ENCODE measurements at regions not wholly inside any gene's neighbourhood (a gene's known extent, or its start where the extent isn't known, plus 50 kb on each side); places are given as distances from the start of the nearest gene placed in this dataset.

DNA sequence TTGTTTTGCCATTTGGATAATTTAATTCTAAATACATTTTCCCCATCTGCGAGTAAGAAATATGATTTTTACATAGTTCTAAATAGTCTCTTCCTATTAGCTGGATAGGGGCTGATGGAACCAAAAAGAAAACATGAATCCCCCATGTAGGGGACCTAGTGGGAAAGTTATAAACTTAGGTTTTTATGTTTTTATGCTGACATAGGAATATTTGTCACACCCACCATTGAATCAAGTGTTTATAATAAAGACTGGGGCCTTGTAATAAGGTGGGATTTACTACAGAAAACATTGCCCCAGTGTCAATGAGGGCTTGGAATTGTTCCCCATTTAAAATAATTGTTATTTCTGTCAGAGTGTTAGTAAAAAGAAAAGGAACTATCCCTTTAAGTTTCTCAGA is 2506.6 kb downstream of the PCDH7 start:
- Histone ChIP-seq H3K27me3 (no peaks in the 10 kb centered on the region), H3K27ac (no peak overlapping the region), H3K36me3 (no peaks in the 10 kb centered on the region), H3K4me1 (ENCODE audit: low read depth) (no peaks in the 10 kb centered on the region), H3K4me3 (no peak overlapping the region), H3K9me3 (ENCODE audit: low read depth) (no peaks in the 10 kb centered on the region)
- TF ChIP-seq, protein P1, sequence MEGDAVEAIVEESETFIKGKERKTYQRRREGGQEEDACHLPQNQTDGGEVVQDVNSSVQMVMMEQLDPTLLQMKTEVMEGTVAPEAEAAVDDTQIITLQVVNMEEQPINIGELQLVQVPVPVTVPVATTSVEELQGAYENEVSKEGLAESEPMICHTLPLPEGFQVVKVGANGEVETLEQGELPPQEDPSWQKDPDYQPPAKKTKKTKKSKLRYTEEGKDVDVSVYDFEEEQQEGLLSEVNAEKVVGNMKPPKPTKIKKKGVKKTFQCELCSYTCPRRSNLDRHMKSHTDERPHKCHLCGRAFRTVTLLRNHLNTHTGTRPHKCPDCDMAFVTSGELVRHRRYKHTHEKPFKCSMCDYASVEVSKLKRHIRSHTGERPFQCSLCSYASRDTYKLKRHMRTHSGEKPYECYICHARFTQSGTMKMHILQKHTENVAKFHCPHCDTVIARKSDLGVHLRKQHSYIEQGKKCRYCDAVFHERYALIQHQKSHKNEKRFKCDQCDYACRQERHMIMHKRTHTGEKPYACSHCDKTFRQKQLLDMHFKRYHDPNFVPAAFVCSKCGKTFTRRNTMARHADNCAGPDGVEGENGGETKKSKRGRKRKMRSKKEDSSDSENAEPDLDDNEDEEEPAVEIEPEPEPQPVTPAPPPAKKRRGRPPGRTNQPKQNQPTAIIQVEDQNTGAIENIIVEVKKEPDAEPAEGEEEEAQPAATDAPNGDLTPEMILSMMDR (IDR thresholded peaks at IDR 0.05; ENCODE audit: low read depth, low read length): no peak
- no peak for DNase-seq (ENCODE audit: low read depth in 1 of 2, low spot score in 1 of 2)

DNA sequence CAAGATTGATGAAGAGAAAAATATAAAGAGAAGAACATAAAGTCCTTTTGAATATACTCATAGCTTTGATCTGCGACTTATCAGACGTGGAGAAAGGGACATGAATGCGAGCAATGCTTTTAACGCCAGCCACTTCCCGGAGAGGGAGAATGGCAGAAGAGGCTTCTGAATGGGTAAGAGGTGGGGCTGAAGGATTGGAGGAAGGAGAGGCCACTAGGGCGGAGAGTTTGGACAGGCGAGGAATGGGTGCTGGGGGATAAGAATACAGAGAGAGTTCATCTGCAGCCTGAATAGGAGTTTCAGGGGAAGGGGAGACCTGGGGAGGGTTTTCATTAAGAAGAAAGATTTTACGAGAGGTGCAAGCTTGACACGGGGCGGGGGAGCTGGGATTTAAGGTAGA is 2534.9 kb downstream of the PCDH7 start:
- Histone ChIP-seq H3K27ac (no peak overlapping the region), H3K4me1 (ENCODE audit: low read depth) (no peaks in the 10 kb centered on the region), H3K4me3 (no peak overlapping the region), H3K36me3 (no peaks in the 10 kb centered on the region), H3K27me3 (no peaks in the 10 kb centered on the region), H3K9me3 (ENCODE audit: low read depth) (no peaks in the 10 kb centered on the region)
- DNase-seq (ENCODE audit: low read depth in 1 of 2, low spot score in 1 of 2): no peak
- TF ChIP-seq, protein P1 (IDR thresholded peaks at IDR 0.05; ENCODE audit: low read depth, low read length): no peak

DNA sequence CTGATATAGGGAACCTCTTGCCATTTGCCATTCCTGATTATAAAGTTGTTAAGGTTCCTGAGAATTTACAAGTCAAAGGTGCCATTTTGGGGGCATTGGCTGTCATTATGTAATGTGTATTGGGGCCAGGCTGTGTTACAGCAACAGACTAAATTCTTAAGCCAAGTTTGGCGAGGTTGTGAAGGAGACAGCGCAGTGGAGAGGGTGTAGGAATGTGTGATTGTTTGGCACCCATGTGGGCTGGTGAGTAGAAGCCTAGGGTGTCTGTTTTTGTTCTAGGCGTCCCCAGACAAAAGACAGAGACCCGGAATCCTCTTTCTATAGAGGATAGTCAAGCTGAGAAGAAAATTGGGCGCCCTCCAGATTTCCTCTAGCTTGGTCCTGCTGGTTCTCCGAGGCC is 2535.3 kb downstream of the PCDH7 start:
- Histone ChIP-seq H3K27ac (no peak overlapping the region), H3K36me3 (no peaks in the 10 kb centered on the region), H3K27me3 (no peaks in the 10 kb centered on the region), H3K4me1 (ENCODE audit: low read depth) (no peaks in the 10 kb centered on the region), H3K4me3 (no peak overlapping the region), H3K9me3 (ENCODE audit: low read depth) (no peaks in the 10 kb centered on the region)
- no peak for DNase-seq (ENCODE audit: low read depth in 1 of 2, low spot score in 1 of 2)
- TF ChIP-seq, protein P1 (IDR thresholded peaks at IDR 0.05; ENCODE audit: low read depth, low read length): no peak

DNA sequence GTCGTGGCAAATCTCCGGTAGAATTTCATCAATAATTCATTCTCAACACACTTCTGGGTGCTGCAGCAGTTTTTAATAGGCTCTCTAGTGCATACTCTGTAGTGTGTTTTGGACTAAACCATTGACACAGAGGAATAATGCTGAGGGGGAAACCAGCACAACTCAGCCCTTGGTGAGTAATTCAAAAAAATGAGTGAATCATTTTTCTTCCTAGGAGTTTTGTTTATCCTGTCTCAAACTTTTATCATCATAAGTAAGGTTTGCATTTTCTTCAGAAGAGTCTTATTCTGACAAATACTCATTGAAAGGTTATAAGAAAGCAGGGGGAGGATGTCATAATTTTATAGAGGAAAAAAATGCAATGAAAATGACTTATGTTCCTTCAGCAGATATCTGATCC is 2542.7 kb downstream of the PCDH7 start:
- Histone ChIP-seq H3K27me3 (no peaks in the 10 kb centered on the region), H3K4me1 (ENCODE audit: low read depth) (no peaks in the 10 kb centered on the region), H3K36me3 (no peaks in the 10 kb centered on the region), H3K9me3 (ENCODE audit: low read depth) (no peaks in the 10 kb centered on the region), H3K4me3 (no peak overlapping the region), H3K27ac (no peak overlapping the region)
- TF ChIP-seq, protein P1 (IDR thresholded peaks at IDR 0.05; ENCODE audit: low read depth, low read length): no peak
- no peak for DNase-seq (ENCODE audit: low read depth in 1 of 2, low spot score in 1 of 2)

DNA sequence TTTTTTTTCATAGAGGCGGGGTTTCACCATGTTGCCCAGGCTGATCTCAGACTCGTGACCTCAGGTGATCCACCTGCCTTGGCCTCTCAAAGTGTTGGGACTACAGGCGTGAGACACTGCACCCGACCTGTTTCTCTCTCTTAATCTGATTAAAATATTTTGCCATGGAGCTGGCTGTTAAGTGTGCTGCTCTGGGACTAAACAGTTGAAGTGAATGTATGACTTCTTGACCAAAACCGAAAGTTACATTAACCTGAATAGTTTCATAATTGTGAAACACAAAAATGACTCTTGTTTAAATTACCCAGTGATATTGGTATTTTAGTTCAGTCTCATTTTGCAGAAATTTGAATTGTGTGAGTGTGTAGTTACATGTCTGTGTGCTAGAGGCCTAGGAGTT is 2548.6 kb downstream of the PCDH7 start:
- no peak overlapping the region for H3K4me3 ChIP-seq
- no peaks in the 10 kb centered on the region for H3K27me3 ChIP-seq
- no peaks in the 10 kb centered on the region for H3K36me3 ChIP-seq
- TF ChIP-seq, protein P1 (IDR thresholded peaks at IDR 0.05; ENCODE audit: low read depth, low read length): no peak
- DNase-seq (ENCODE audit: low read depth in 1 of 2, low spot score in 1 of 2): no peak
- H3K4me1 ChIP-seq (ENCODE audit: low read depth): no peaks in the 10 kb centered on the region
- no peaks in the 10 kb centered on the region for H3K9me3 ChIP-seq (ENCODE audit: low read depth)
- no peak overlapping the region for H3K27ac ChIP-seq

DNA sequence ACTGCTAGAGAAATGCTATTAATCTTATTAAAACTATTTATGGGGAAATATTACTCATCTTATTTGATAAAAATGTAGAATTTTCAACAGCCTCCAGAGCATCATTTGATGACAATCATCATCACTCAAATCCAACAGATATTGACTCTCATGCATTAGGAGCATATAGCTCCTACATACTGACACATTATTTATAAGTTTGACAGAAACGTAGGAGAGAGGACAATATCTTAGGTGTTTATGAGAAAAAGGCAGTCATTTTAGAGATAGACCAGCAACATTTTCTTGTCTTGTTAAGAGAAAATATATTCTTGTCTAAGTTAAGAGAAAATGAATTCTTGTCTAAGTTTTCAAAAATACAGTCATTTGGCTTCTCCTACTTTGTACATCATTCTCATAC is 2550.2 kb downstream of the PCDH7 start:
- Histone ChIP-seq H3K4me3 (no peak overlapping the region), H3K4me1 (ENCODE audit: low read depth) (no peaks in the 10 kb centered on the region), H3K27ac (no peak overlapping the region), H3K27me3 (no peaks in the 10 kb centered on the region), H3K9me3 (ENCODE audit: low read depth) (no peaks in the 10 kb centered on the region), H3K36me3 (no peaks in the 10 kb centered on the region)
- DNase-seq (ENCODE audit: low read depth in 1 of 2, low spot score in 1 of 2): no peak
- TF ChIP-seq, protein P1 (IDR thresholded peaks at IDR 0.05; ENCODE audit: low read depth, low read length): no peak
